WTC11 (cell line): ENCODE measurements at regions not wholly inside any gene's neighbourhood (a gene's known extent, or its start where the extent isn't known, plus 50 kb on each side); places are given as distances from the start of the nearest gene placed in this dataset.

Experiments
- ATF2 ChIP-seq: sonication (generic); formaldehyde crosslinking; IDR thresholded peaks from 2 replicates; pipeline ENCODE4 v1.8.1; 2022; ENCODE audit warnings: low read depth, missing genetic modification reagents, borderline replicate concordance
- CTCF ChIP-seq: fragments of 200-600 bp; IDR thresholded peaks from 2 replicates; pipeline ENCODE4 v1.8.0; 2022; ENCODE audit warnings: antibody characterized with exemption
- ELF4 ChIP-seq: sonication (generic); formaldehyde crosslinking; IDR thresholded peaks from 2 replicates; pipeline ENCODE4 v1.8.1; 2022; ENCODE audit warnings: low read depth, mild to moderate bottlenecking, moderate library complexity, missing genetic modification reagents
- FOXP4 ChIP-seq: sonication (generic); formaldehyde crosslinking; IDR thresholded peaks from 2 replicates; pipeline ENCODE4 v1.8.0; 2022; ENCODE audit warnings: mild to moderate bottlenecking, missing genetic modification reagents
- MAX ChIP-seq: sonication (generic); formaldehyde crosslinking; IDR thresholded peaks from 2 replicates; pipeline ENCODE4 v1.8.0; 2022; ENCODE audit warnings: mild to moderate bottlenecking, missing genetic modification reagents
- NFYB ChIP-seq: sonication (generic); formaldehyde crosslinking; conservative IDR thresholded peaks from 2 replicates; pipeline ENCODE4 v1.8.0; 2022; ENCODE audit warnings: low read depth, missing genetic modification reagents
- NR2C2 ChIP-seq: sonication (generic); formaldehyde crosslinking; IDR thresholded peaks from 2 replicates; pipeline ENCODE4 v1.8.0; 2022; ENCODE audit warnings: mild to moderate bottlenecking, missing genetic modification reagents
- OVOL2 ChIP-seq: fragments of 250-450 bp; sonication (Bioruptor Pico); IDR thresholded peaks from 2 replicates; pipeline ENCODE4 v1.9.0; 2021; ENCODE audit warnings: mild to moderate bottlenecking, borderline replicate concordance
- RORB ChIP-seq: fragments of 250-450 bp; sonication (Bioruptor Pico); IDR thresholded peaks from 2 replicates; pipeline ENCODE4 v1.9.0; 2021; ENCODE audit warnings: mild to moderate bottlenecking
- SMAD4 ChIP-seq: sonication (generic); formaldehyde crosslinking; IDR thresholded peaks from 2 replicates; pipeline ENCODE4 v1.8.0; 2022; ENCODE audit warnings: mild to moderate bottlenecking, missing genetic modification reagents
- USF1 ChIP-seq: sonication (generic); formaldehyde crosslinking; IDR thresholded peaks from 2 replicates; pipeline ENCODE4 v1.8.0; 2022; ENCODE audit warnings: mild to moderate bottlenecking, missing genetic modification reagents

GRCh38 chr22:49243965-49244364, 583.7 kb downstream of the BRD1 start:
- TF ChIP-seq ELF4 (CRISPR knock-in tag) (no peak), SMAD4 (CRISPR knock-in tag) (no peak), CTCF (no peak), NR2C2 (CRISPR knock-in tag) (no peak), OVOL2 (CRISPR knock-in tag) (no peak), USF1 (CRISPR knock-in tag) (no peak), NFYB (CRISPR knock-in tag) (no peak), FOXP4 (CRISPR knock-in tag) (no peak), RORB (CRISPR knock-in tag) (no peak), MAX (CRISPR knock-in tag) (no peak), ATF2 (no peak)
